ENCODE measurements at regions not wholly inside any gene's neighbourhood (a gene's known extent, or its start where the extent isn't known, plus 50 kb on each side); places are given as distances from the start of the nearest gene placed in this dataset.

DNA sequence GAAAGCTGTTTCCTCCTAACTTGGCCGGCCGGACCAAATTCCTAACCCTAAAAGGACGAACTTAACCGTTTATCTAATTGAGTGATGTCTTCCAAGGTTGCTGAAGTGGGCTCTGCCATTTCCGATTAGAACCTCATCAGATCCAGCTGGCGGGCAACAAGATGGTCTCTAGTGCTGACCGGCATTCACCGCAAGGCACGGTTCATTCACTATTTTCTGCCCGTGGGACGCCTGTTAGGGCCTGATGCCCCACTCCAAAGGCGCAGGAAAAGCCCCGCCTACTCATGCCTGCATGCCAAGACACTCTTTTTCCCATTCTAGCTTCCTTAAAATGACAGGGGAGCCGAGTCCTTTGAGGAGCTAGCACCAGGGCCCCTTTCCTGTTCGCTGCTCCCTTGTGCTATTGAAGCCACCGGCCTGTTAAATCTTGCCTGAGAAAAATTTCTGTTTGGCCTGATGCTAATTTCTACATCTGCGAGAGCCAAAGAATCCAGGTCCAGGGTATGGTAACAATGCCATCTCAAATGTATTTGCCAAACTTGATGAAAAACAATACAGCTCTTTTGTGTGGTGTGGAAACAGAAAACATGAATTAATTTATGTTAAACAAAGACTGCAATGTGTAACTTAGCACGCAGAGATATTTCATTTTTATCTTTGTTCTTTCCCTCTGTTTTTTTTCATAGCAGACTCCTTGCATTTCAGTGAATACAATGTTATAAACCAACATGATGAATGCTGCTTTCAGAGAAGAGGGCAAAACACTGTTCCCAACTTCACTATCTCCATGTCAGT, 1071.2 kb upstream of the USP15 start:
- no peaks in the 10 kb centered on the region for H3K27me3 ChIP-seq (replicated peaks; ENCODE audit: insufficient read depth)
- H3K36me3 ChIP-seq = no peaks in the 10 kb centered on the region
- H3K27ac ChIP-seq = no peak overlapping the region
- no peaks in the 10 kb centered on the region for H3K4me1 ChIP-seq (replicated peaks)
- H3K9me3 ChIP-seq = no peaks in the 10 kb centered on the region
- DNase-seq (ENCODE audit: low spot score) = no peak
- WGBS = 82% methylated on average over 18 of the region's 18 CpGs
- H3K4me3 ChIP-seq = no peak overlapping the region
- intact Hi-C loops (cut with DNase I) = no loop called here
- TF ChIP-seq CTCF (IDR thresholded peaks at IDR 0.05) (no peak), POLR2AphosphoS5 (IDR thresholded peaks at IDR 0.05) (no peak), POLR2A (IDR thresholded peaks at IDR 0.05) (no peak)

DNA sequence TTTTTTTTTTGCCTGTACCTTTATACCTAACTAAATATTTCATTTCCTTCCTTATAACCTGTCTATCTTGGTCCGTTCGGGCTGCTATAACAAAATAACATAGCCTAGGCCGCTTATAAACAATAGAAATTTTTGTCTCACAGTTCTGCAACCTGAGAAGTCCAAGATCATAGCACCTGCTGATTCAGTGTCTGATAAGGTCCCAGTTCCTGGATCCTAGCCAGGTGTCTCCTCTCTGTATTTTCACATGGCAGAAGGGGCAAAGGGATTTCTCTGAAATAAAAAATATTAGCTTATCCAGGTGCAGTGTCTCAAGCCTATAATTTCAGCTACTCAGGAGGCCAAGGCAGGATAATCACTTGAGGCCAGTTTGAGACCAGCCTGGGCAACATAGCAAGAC, 1046.6 kb upstream of the USP15 start:
- DNase-seq (ENCODE audit: low spot score) = no peak
- H3K36me3 ChIP-seq = no peaks in the 10 kb centered on the region
- no peak for TF ChIP-seq POLR2AphosphoS5 (IDR thresholded peaks at IDR 0.05)
- TF ChIP-seq POLR2A (IDR thresholded peaks at IDR 0.05) = no peak
- TF ChIP-seq CTCF (IDR thresholded peaks at IDR 0.05) = no peak
- H3K27me3 ChIP-seq (replicated peaks; ENCODE audit: insufficient read depth) = no peaks in the 10 kb centered on the region
- no peaks in the 10 kb centered on the region for H3K9me3 ChIP-seq
- no peak overlapping the region for H3K4me3 ChIP-seq
- H3K4me1 ChIP-seq (replicated peaks) = no peaks in the 10 kb centered on the region
- 34% methylated on average over 3 of the region's 3 CpGs for WGBS
- no peak overlapping the region for H3K27ac ChIP-seq
- intact Hi-C loops (cut with DNase I) = no loop called here

GRCh38 chr12:61220337-61220736, 1039.9 kb upstream of the USP15 start:
- Histone ChIP-seq H3K27me3 (replicated peaks; ENCODE audit: insufficient read depth) (no peaks in the 10 kb centered on the region), H3K4me3 (no peak overlapping the region), H3K27ac (no peak overlapping the region), H3K4me1 (replicated peaks) (no peaks in the 10 kb centered on the region), H3K9me3 (no peaks in the 10 kb centered on the region), H3K36me3 (no peaks in the 10 kb centered on the region)
- 94% methylated on average over 4 of the region's 4 CpGs for WGBS
- DNase-seq (ENCODE audit: low spot score) = no peak
- TF ChIP-seq POLR2A (IDR thresholded peaks at IDR 0.05) = no peak
- TF ChIP-seq POLR2AphosphoS5 (IDR thresholded peaks at IDR 0.05) = no peak
- no peak for TF ChIP-seq CTCF (IDR thresholded peaks at IDR 0.05)
- intact Hi-C loops (cut with DNase I) = no loop called here

- intact Hi-C loops (cut with DNase I) = no loop called here
- whole genome bisulfite sequencing = 88% methylated on average over 5 of the region's 5 CpGs
- H3K9me3 ChIP-seq = no peaks in the 10 kb centered on the region
- H3K36me3 ChIP-seq = no peaks in the 10 kb centered on the region
- H3K27ac ChIP-seq = no peak overlapping the region
- no peaks in the 10 kb centered on the region for H3K4me1 ChIP-seq (replicated peaks)
- no peak overlapping the region for H3K4me3 ChIP-seq
- no peak for DNase-seq (ENCODE audit: low spot score)
- no peaks in the 10 kb centered on the region for H3K27me3 ChIP-seq (replicated peaks; ENCODE audit: insufficient read depth)
- no peak for TF ChIP-seq POLR2A (IDR thresholded peaks at IDR 0.05)
- no peak for TF ChIP-seq POLR2AphosphoS5 (IDR thresholded peaks at IDR 0.05)
- TF ChIP-seq CTCF (IDR thresholded peaks at IDR 0.05) = no peak
These were observed 1028.2 kb upstream of the USP15 start for GRCh38 chr12:61232040-61232439.

GRCh38 chr12:61250303-61250702, 1009.9 kb upstream of the USP15 start:
- Histone ChIP-seq H3K4me3 (no peak overlapping the region), H3K27ac (no peak overlapping the region), H3K27me3 (replicated peaks; ENCODE audit: insufficient read depth) (no peaks in the 10 kb centered on the region), H3K4me1 (replicated peaks) (no peaks in the 10 kb centered on the region), H3K36me3 (no peaks in the 10 kb centered on the region), H3K9me3 (no peaks in the 10 kb centered on the region)
- DNase-seq (ENCODE audit: low spot score) = no peak
- TF ChIP-seq CTCF (IDR thresholded peaks at IDR 0.05) = no peak
- no peak for TF ChIP-seq POLR2AphosphoS5 (IDR thresholded peaks at IDR 0.05)
- TF ChIP-seq POLR2A (IDR thresholded peaks at IDR 0.05) = no peak
- 73% methylated on average over 2 of the region's 2 CpGs for WGBS
- intact Hi-C loops (cut with DNase I) = no loop called here

All from prostate gland (tissue), 2 donors.